SK-N-SH (cell line): ENCODE measurements at regions not wholly inside any gene's neighbourhood (a gene's known extent, or its start where the extent isn't known, plus 50 kb on each side); places are given as distances from the start of the nearest gene placed in this dataset.

Experiments used
- CTCF ChIA-PET: fragments of 300-600, 350-600 bp; formaldehyde crosslinking; extraction: SDS; loops from one replicate; lab custom pipeline; 2021; lab: Yijun Ruan, JAX
- POLR2A ChIA-PET: fragments of 350-600 bp; sonication (Branson Sonifier 250); formaldehyde crosslinking; extraction: SDS; loops from one replicate; lab custom pipeline; 2020; ENCODE audit warnings: antibody characterized with exemption, inconsistent platforms; lab: Yijun Ruan, JAX
- DNase-seq: peaks from one replicate; pipeline ENCODE4 v3.0.0; 2012
- H2AFZ ChIP-seq: fragments of 200-600 bp; sonication (generic); 2 replicates; pipeline ENCODE4 v1.8.1; 2016; ENCODE audit warnings: antibody characterized with exemption, mild to moderate bottlenecking, low read depth
- H3F3A ChIP-seq: fragments of 200-600 bp; sonication (generic); replicated peaks from 2 replicates; pipeline ENCODE3; 2016; ENCODE audit warnings: antibody characterized with exemption, mild to moderate bottlenecking; ENCODE audit not compliant: insufficient read depth
- H3K27ac ChIP-seq, 2 experiments: fragments of 200-500 bp in 1 of 2; fragments of 200-600 bp in 1 of 2; sonication (Bioruptor generic) in 1 of 2; sonication (generic), shearing (Covaris generic) in 1 of 2; 2 replicates each; pipeline versions ENCODE4 v1.5.1 to v1.6.1; 2014 to 2016; ENCODE audit warnings: low read depth in 2 of 2, inconsistent platforms in 1 of 2, low read length in 1 of 2, mild to moderate bottlenecking in 1 of 2, mixed read lengths in 1 of 2
- H3K27me3 ChIP-seq: fragments of 200-600 bp; sonication (generic), shearing (Covaris generic); 2 replicates; pipeline ENCODE4 v1.6.1; 2016; ENCODE audit warnings: mixed run types; ENCODE audit not compliant: insufficient read depth
- H3K36me3 ChIP-seq, 2 experiments: fragments of 200-500 bp in 1 of 2; fragments of 200-600 bp in 1 of 2; sonication (Bioruptor generic) in 1 of 2; sonication (generic) in 1 of 2; replicated peaks in 1 of 2; 2 replicates each; pipeline versions ENCODE3 to v1.5.1; 2014 to 2016; ENCODE audit warnings: low read length in 1 of 2, mild to moderate bottlenecking in 1 of 2; ENCODE audit not compliant: insufficient read depth in 2 of 2, control insufficient read depth in 1 of 2
- H3K4me1 ChIP-seq, 2 experiments: fragments of 200-500 bp in 1 of 2; fragments of 200-600 bp in 1 of 2; sonication (Bioruptor generic) in 1 of 2; sonication (generic), shearing (Covaris generic) in 1 of 2; 2 replicates each; pipeline versions ENCODE4 v1.5.1 to v1.6.1; 2014 to 2016; ENCODE audit warnings: low read depth in 1 of 2, low read length in 1 of 2, mixed run types in 1 of 2; ENCODE audit not compliant: insufficient read depth in 2 of 2, control insufficient read depth in 1 of 2
- H3K4me2 ChIP-seq: fragments of 200-600 bp; sonication (generic), shearing (Covaris generic); 2 replicates; pipeline ENCODE4 v1.6.1; 2017; ENCODE audit warnings: mixed run types
- H3K4me3 ChIP-seq, 2 experiments: fragments of 200-500 bp in 1 of 2; fragments of 200-600 bp in 1 of 2; sonication (Bioruptor generic) in 1 of 2; sonication (generic), shearing (Covaris generic) in 1 of 2; 2 replicates each; pipeline versions ENCODE4 v1.5.1 to v1.8.1; 2014 to 2016; ENCODE audit warnings: low read depth in 2 of 2, inconsistent platforms in 1 of 2, low read length in 1 of 2, mild to moderate bottlenecking in 1 of 2, mixed read lengths in 1 of 2, moderate library complexity in 1 of 2
- H3K79me2 ChIP-seq: fragments of 200-600 bp; sonication (generic); 2 replicates; pipeline ENCODE4 v1.8.1; 2017; ENCODE audit warnings: mild to moderate bottlenecking; ENCODE audit not compliant: insufficient read depth
- H3K9ac ChIP-seq: fragments of 200-600 bp; sonication (generic); 2 replicates; pipeline ENCODE4 v1.6.1; 2017; ENCODE audit warnings: mixed run types
- H3K9me2 ChIP-seq: fragments of 200-600 bp; sonication (generic); 2 replicates; pipeline ENCODE4 v1.6.1; 2017; ENCODE audit warnings: mixed run types
- H3K9me3 ChIP-seq: fragments of 200-600 bp; sonication (generic); 2 replicates; pipeline ENCODE4 v1.6.1; 2017; ENCODE audit warnings: mixed run types, mild to moderate bottlenecking, moderate library complexity
- H4K20me1 ChIP-seq: fragments of 200-600 bp; sonication (generic); 2 replicates; pipeline ENCODE4 v1.6.1; 2017; ENCODE audit warnings: mild to moderate bottlenecking, mixed run types; ENCODE audit not compliant: insufficient read depth
- ELF1 ChIP-seq: IDR thresholded peaks from 2 replicates; pipeline ENCODE4 v1.4.0; 2012
- EP300 ChIP-seq, 2 experiments: IDR thresholded peaks; 2 replicates each; pipeline versions ENCODE4 v1.4.0 to v1.6.1; 2012; ENCODE audit warnings: borderline replicate concordance in 1 of 2, low read depth in 1 of 2, low read length in 1 of 2
- FOSL2 ChIP-seq: IDR thresholded peaks from 2 replicates; pipeline ENCODE4 v1.4.0; 2012; ENCODE audit warnings: low read depth, mild to moderate bottlenecking, moderate library complexity, borderline replicate concordance
- FOXJ3 ChIP-seq: sonication (generic); formaldehyde crosslinking; IDR thresholded peaks from 2 replicates; pipeline ENCODE4 v1.5.1; 2020; ENCODE audit warnings: mild to moderate bottlenecking, missing genetic modification reagents
- FOXM1 ChIP-seq: IDR thresholded peaks from 2 replicates; pipeline ENCODE4 v1.4.0; 2012; ENCODE audit warnings: low read depth, mild to moderate bottlenecking
- GATA2 ChIP-seq: sonication (generic); formaldehyde crosslinking; IDR thresholded peaks from 2 replicates; pipeline ENCODE4 v1.5.0; 2020; ENCODE audit warnings: mild to moderate bottlenecking, missing genetic modification reagents
- MEF2A ChIP-seq: IDR thresholded peaks from 2 replicates; pipeline ENCODE4 v1.4.0; 2012; ENCODE audit warnings: low read depth, borderline replicate concordance
- NRF1 ChIP-seq: IDR thresholded peaks from 2 replicates; pipeline ENCODE4 v1.6.1; 2012; ENCODE audit warnings: low read depth, mild to moderate bottlenecking, low read length
- POLR2AphosphoS5 ChIP-seq: IDR thresholded peaks from 2 replicates; pipeline ENCODE4 v1.6.1; 2012; ENCODE audit warnings: low read depth, low read length
- RAD21 ChIP-seq: IDR thresholded peaks from 2 replicates; pipeline ENCODE4 v1.6.1; 2012; ENCODE audit warnings: mild to moderate bottlenecking, low read length
- RCOR1 ChIP-seq: fragments of 150-350 bp; IDR thresholded peaks from 2 replicates; pipeline ENCODE4 v1.6.1; 2017; ENCODE audit warnings: antibody characterized with exemption, low read length
- RFX5 ChIP-seq: IDR thresholded peaks from 2 replicates; pipeline ENCODE4 v1.6.1; 2012; ENCODE audit warnings: mild to moderate bottlenecking, improper control_type of control experiment, low read length
- SMC3 ChIP-seq: IDR thresholded peaks from 2 replicates; pipeline ENCODE4 v1.6.1; 2012; ENCODE audit warnings: low read depth, low read length, improper control_type of control experiment
- TEAD4 ChIP-seq: IDR thresholded peaks from 2 replicates; pipeline ENCODE4 v1.4.0; 2012; ENCODE audit warnings: mild to moderate bottlenecking, borderline replicate concordance; ENCODE audit not compliant: insufficient read depth
- YY1 ChIP-seq: IDR thresholded peaks from 2 replicates; pipeline ENCODE4 v1.4.0; 2012; ENCODE audit warnings: low read depth, mild to moderate bottlenecking
- WGBS: methylation state at CpG from one replicate; pipeline ENCODE4 v1.1.6; 2017; ENCODE audit warnings: low lambda C conversion rate; 5-methylcytosine and 5-hydroxymethylcytosine counted together
- TF ChIP-seq, protein P1 (sequence below): fragments of 150-350 bp; IDR thresholded peaks from 2 replicates; pipeline ENCODE4 v1.6.1; 2017; ENCODE audit warnings: antibody characterized with exemption, low read length, low read depth, borderline replicate concordance
- TF ChIP-seq, protein P2 (sequence below): fragments of 150-350 bp; IDR thresholded peaks from 2 replicates; pipeline ENCODE4 v1.6.1; 2016; ENCODE audit warnings: mild to moderate bottlenecking, low read depth, low read length
- TF ChIP-seq, protein P3 (sequence below): fragments of 200-600 bp; sonication (generic); IDR thresholded peaks from 2 replicates; pipeline ENCODE4 v1.6.1; 2017; ENCODE audit warnings: antibody characterized with exemption, mild to moderate bottlenecking, moderate library complexity
- TF ChIP-seq, protein P4 (sequence below): IDR thresholded peaks from 2 replicates; pipeline ENCODE4 v1.4.0; 2012; ENCODE audit warnings: low read depth, borderline replicate concordance

DNA sequence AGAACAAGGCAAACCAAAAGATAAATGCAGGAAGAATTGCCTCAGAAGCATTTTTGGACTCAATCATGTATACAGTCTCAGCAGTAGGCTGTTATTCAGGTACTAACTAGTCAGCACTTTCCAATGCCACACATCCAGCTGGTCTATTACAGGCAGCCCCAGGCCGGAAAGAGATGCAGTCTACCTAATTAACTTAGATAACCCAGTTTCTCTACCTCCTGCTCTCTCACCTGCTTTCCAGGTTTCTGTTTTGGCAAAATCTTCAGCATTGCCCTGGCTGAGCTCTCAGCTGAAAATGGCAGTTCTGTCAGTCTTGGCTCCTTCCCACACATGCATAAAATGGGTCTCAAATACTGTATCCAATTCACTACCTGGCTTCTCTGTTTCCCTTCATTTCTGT, 101.3 kb upstream of the UFL1 start (continued):
- no peak for TF ChIP-seq FOXJ3

DNA sequence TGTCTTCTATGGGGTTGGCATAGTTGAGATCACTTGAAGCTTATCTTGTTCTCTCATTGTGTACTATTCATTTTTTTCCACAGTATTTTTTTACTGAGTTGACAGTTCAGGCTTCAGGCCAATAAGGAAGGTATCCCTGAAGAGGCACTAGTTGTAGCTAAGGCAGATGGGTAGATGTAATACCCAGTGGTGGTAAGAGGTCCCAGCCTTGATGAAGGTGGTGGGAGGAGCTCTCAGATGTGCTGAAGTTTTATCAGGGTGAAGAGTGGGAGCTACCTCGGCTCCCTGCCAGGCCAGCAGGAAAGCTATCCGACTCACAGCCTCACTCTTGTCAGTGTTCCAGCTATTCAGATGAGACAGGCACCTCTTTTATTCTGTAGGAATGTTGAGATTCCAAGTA, 87.7 kb upstream of the UFL1 start:
- POLR2A ChIA-PET, result no interaction called here
- Histone ChIP-seq H3K79me2 (no peaks in the 10 kb centered on the region), H3K36me3 (no peaks in the 10 kb centered on the region), H2AFZ (no peak overlapping the region), H3K4me1 (no peaks in the 10 kb centered on the region), H3K27me3 (no peaks in the 10 kb centered on the region), H3F3A (no peaks in the 10 kb centered on the region), H3K4me2 (no peak overlapping the region), H4K20me1 (no peaks in the 10 kb centered on the region), H3K9me3 (no peaks in the 10 kb centered on the region), H3K27ac (no peak overlapping the region), H3K4me3 (no peak overlapping the region), H3K9ac (no peak overlapping the region), H3K9me2 (no peaks in the 10 kb centered on the region)
- DNase-seq, result no peak
- CTCF ChIA-PET, result no interaction called here
- TF ChIP-seq TEAD4, result no peak
- TF ChIP-seq, protein P1, sequence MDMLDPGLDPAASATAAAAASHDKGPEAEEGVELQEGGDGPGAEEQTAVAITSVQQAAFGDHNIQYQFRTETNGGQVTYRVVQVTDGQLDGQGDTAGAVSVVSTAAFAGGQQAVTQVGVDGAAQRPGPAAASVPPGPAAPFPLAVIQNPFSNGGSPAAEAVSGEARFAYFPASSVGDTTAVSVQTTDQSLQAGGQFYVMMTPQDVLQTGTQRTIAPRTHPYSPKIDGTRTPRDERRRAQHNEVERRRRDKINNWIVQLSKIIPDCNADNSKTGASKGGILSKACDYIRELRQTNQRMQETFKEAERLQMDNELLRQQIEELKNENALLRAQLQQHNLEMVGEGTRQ, result no peak
- TF ChIP-seq RCOR1, result no peak
- TF ChIP-seq RFX5, result no peak
- TF ChIP-seq GATA2, result no peak
- TF ChIP-seq, protein P2, sequence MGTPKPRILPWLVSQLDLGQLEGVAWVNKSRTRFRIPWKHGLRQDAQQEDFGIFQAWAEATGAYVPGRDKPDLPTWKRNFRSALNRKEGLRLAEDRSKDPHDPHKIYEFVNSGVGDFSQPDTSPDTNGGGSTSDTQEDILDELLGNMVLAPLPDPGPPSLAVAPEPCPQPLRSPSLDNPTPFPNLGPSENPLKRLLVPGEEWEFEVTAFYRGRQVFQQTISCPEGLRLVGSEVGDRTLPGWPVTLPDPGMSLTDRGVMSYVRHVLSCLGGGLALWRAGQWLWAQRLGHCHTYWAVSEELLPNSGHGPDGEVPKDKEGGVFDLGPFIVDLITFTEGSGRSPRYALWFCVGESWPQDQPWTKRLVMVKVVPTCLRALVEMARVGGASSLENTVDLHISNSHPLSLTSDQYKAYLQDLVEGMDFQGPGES, result no peak
- TF ChIP-seq, protein P3, sequence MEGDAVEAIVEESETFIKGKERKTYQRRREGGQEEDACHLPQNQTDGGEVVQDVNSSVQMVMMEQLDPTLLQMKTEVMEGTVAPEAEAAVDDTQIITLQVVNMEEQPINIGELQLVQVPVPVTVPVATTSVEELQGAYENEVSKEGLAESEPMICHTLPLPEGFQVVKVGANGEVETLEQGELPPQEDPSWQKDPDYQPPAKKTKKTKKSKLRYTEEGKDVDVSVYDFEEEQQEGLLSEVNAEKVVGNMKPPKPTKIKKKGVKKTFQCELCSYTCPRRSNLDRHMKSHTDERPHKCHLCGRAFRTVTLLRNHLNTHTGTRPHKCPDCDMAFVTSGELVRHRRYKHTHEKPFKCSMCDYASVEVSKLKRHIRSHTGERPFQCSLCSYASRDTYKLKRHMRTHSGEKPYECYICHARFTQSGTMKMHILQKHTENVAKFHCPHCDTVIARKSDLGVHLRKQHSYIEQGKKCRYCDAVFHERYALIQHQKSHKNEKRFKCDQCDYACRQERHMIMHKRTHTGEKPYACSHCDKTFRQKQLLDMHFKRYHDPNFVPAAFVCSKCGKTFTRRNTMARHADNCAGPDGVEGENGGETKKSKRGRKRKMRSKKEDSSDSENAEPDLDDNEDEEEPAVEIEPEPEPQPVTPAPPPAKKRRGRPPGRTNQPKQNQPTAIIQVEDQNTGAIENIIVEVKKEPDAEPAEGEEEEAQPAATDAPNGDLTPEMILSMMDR, result no peak
- TF ChIP-seq SMC3, result no peak
- TF ChIP-seq FOXM1, result no peak
- TF ChIP-seq, protein P4, sequence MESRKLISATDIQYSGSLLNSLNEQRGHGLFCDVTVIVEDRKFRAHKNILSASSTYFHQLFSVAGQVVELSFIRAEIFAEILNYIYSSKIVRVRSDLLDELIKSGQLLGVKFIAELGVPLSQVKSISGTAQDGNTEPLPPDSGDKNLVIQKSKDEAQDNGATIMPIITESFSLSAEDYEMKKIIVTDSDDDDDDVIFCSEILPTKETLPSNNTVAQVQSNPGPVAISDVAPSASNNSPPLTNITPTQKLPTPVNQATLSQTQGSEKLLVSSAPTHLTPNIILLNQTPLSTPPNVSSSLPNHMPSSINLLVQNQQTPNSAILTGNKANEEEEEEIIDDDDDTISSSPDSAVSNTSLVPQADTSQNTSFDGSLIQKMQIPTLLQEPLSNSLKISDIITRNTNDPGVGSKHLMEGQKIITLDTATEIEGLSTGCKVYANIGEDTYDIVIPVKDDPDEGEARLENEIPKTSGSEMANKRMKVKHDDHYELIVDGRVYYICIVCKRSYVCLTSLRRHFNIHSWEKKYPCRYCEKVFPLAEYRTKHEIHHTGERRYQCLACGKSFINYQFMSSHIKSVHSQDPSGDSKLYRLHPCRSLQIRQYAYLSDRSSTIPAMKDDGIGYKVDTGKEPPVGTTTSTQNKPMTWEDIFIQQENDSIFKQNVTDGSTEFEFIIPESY, result no peak
- no peak for TF ChIP-seq EP300 (IDR thresholded peaks at IDR 0.05; ENCODE audit: borderline replicate concordance in 1 of 2, low read depth in 1 of 2, low read length in 1 of 2)
- TF ChIP-seq RAD21, result no peak
- no peak for TF ChIP-seq ELF1
- no peak for TF ChIP-seq MEF2A
- TF ChIP-seq FOSL2, result no peak
- no peak for TF ChIP-seq FOXJ3
- no peak for TF ChIP-seq POLR2AphosphoS5
- TF ChIP-seq YY1, result no peak
- TF ChIP-seq NRF1, result no peak
- 8% methylated on average over 2 of the region's 2 CpGs for WGBS
